Spleen (tissue), 11 donors: ENCODE measurements at regions not wholly inside any gene's neighbourhood (a gene's known extent, or its start where the extent isn't known, plus 50 kb on each side); places are given as distances from the start of the nearest gene placed in this dataset.

ENCODE experiments used
- DNase-seq: peaks from one replicate; pipeline ENCODE4 v3.0.0-alpha.2; 2020
- H3K27ac ChIP-seq, 8 donors: fragments of 200-600 bp; sonication (generic) in 7 of 8; 1 replicate in 4 of 8; 2 replicates in 4 of 8; pipeline versions ENCODE4 v1.5.0 to v1.8.0; 2016 to 2021; ENCODE audit warnings: inconsistent platforms in 4 of 8, mild to moderate bottlenecking in 4 of 8, moderate library complexity in 1 of 8
- H3K27me3 ChIP-seq, 7 donors: fragments of 200-600 bp; sonication (generic) in 6 of 7; replicated peaks in 1 of 7; 1 replicate in 4 of 7; 2 replicates in 3 of 7; pipeline versions ENCODE4 v1.5.0 to v1.8.0; 2016 to 2021; ENCODE audit warnings: inconsistent platforms in 3 of 7, mild to moderate bottlenecking in 1 of 7
- H3K36me3 ChIP-seq, 6 donors: fragments of 200-600 bp; sonication (generic) in 5 of 6; 1 replicate in 4 of 6; 2 replicates in 2 of 6; pipeline versions ENCODE4 v1.5.0 to v1.8.0; 2016 to 2021; ENCODE audit warnings: inconsistent platforms in 2 of 6
- H3K4me1 ChIP-seq, 6 donors: fragments of 200-600 bp; sonication (generic) in 5 of 6; 1 replicate in 3 of 6; 2 replicates in 3 of 6; pipeline versions ENCODE4 v1.5.0 to v1.8.0; 2016 to 2021; ENCODE audit warnings: inconsistent platforms in 3 of 6
- H3K4me3 ChIP-seq, 8 donors: fragments of 200-600 bp; sonication (generic) in 7 of 8; 1 replicate in 4 of 8; 2 replicates in 4 of 8; pipeline versions ENCODE4 v1.5.0 to v1.8.0; 2016 to 2021; ENCODE audit warnings: inconsistent platforms in 4 of 8, mild to moderate bottlenecking in 4 of 8, moderate library complexity in 2 of 8
- H3K9me3 ChIP-seq, 8 donors: fragments of 200-600 bp; sonication (generic) in 7 of 8; 1 replicate in 4 of 8; 2 replicates in 4 of 8; pipeline versions ENCODE4 v1.5.0 to v1.8.0; 2016 to 2021; ENCODE audit warnings: inconsistent platforms in 4 of 8
- CTCF ChIP-seq, 11 experiments: fragments of 200-600 bp in 7 of 11; fragments of 450-650 bp in 4 of 11; sonication (generic) in 4 of 11; IDR thresholded peaks in 8 of 11; conservative IDR thresholded peaks in 3 of 11; 1 replicate in 7 of 11; 2 replicates in 4 of 11; pipeline versions ENCODE4 v1.4.0 to v1.8.0; 2016 to 2021; ENCODE audit warnings: antibody characterized with exemption in 11 of 11, inconsistent platforms in 4 of 11, mild to moderate bottlenecking in 1 of 11
- POLR2A ChIP-seq, 3 donors: fragments of 450-650 bp; IDR thresholded peaks; one replicate each; pipeline ENCODE4 v1.5.1; 2017; ENCODE audit warnings: antibody characterized with exemption in 3 of 3, mild to moderate bottlenecking in 1 of 3
- POLR2AphosphoS5 ChIP-seq, 3 donors: sonication (generic); formaldehyde crosslinking; IDR thresholded peaks; one replicate each; pipeline ENCODE4 v1.5.1; 2017; ENCODE audit warnings: antibody characterized with exemption in 3 of 3
- WGBS, 5 donors: extraction: QIAGEN DNeasy Blood & Tissue Kit in 3 of 5; methylation state at CpG; one replicate each; pipeline versions ENCODE4 v1.1.5 to v1.1.7; 2013 to 2018; 5-methylcytosine and 5-hydroxymethylcytosine counted together
- intact Hi-C: fragments of 100-400 bp; cut with DNase I; formaldehyde crosslinking; loops from one replicate; pipeline ENCODE4 v1.15.0; 2023; ENCODE audit warnings: low total_unique reads
- donor health status: healthy with polysubstance abuse.
- donor health status: DM: no; HTN: no; CAD: no; lungs with moderate emphysema.
- donor health status: DM: no; HTN: no; CAD: no.
- donor health status: Bipolar disorder and iron deficiency.
- donor health status: healthy.
- donor health status: DM: no; HTN: no; CAD: no.
- donor health status: DM: yes; HTN: yes; CAD: no.

DNA sequence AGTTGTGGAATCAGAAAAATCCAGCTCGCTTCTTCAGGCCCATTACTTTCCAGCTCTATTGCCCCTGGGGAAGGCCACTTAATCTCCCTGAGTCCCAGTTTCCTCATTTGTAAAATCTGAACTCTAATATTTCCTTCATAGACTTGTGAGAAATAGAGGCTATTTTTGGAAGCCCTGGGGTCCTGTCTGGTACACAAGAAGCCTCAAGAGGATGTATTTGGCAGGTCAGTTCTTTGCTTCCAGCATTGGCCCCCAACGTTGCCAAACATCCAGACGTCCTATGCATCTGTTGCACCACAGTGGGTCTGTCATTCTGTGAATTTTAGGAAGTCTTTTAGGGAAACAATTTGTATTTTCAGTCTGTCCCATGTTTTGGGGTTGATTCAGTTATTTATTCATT, 525.9 kb downstream of the EBF1 start:
- Histone ChIP-seq H3K4me1 (no peaks in the 10 kb centered on the region), H3K27ac (no peak overlapping the region), H3K9me3 (peaks cover 0 to 21% (median 17%) of the 10 kb centered on the region in 8 donors), H3K27me3 (no peaks in the 10 kb centered on the region), H3K36me3 (no peaks in the 10 kb centered on the region), H3K4me3 (no peak overlapping the region)
- WGBS, 5 donors: 36 to 53% (median 47%) methylated on average over 3 of the region's 3 CpGs
- no peak for TF ChIP-seq CTCF (IDR thresholded peaks at IDR 0.05 in 8 of 11, conservative IDR thresholded peaks at IDR 0.05 in 3 of 11)
- no peak for TF ChIP-seq POLR2A (IDR thresholded peaks at IDR 0.05)
- no peak for TF ChIP-seq POLR2AphosphoS5 (IDR thresholded peaks at IDR 0.05)
- no peak for DNase-seq
- intact Hi-C loops: no loop called here

- Histone ChIP-seq H3K9me3 (no peaks in the 10 kb centered on the region), H3K4me1 (no peaks in the 10 kb centered on the region), H3K4me3 (no peak overlapping the region), H3K27me3 (no peaks in the 10 kb centered on the region), H3K36me3 (no peaks in the 10 kb centered on the region), H3K27ac (no peak overlapping the region)
- TF ChIP-seq POLR2A (IDR thresholded peaks at IDR 0.05) (no peak), CTCF (IDR thresholded peaks at IDR 0.05 in 8 of 11, conservative IDR thresholded peaks at IDR 0.05 in 3 of 11) (no peak), POLR2AphosphoS5 (IDR thresholded peaks at IDR 0.05) (no peak)
- DNase-seq: no peak
- intact Hi-C loops: no loop called here
- WGBS, 5 donors: 83 to 100% (median 90%) methylated on average over 1 of the region's 1 CpG
Observed at GRCh38 chr5:158570502-158570901, 529.2 kb downstream of the EBF1 start.

DNA sequence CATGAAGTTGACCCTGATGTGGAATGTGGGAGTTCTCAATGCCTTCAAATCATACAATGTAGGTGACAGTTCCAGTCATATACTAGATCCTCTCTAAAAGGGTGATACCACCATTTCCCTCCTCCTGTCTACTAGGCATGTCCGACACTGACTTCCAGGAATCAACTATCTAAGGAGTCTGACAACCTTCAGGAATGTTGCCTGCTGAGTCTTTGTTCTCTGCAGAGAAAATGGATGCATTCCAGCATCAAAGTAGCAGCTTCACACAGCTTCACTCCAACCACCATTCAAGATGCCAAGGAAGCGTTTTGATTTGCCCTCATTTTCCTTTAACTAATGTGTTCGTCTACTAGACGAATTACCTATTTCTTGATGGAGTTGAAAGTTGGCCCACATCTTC, 530.2 kb downstream of the EBF1 start:
- WGBS, 5 donors: 89 to 97% (median 93%) methylated on average over 4 of the region's 4 CpGs
- Histone ChIP-seq H3K9me3 (no peaks in the 10 kb centered on the region), H3K36me3 (no peaks in the 10 kb centered on the region), H3K27me3 (no peaks in the 10 kb centered on the region), H3K27ac (no peak overlapping the region), H3K4me3 (no peak overlapping the region), H3K4me1 (peaks cover 0 to 7% (median 1%) of the 10 kb centered on the region in 6 donors)
- no peak for TF ChIP-seq POLR2A (IDR thresholded peaks at IDR 0.05)
- no peak for TF ChIP-seq CTCF (IDR thresholded peaks at IDR 0.05 in 8 of 11, conservative IDR thresholded peaks at IDR 0.05 in 3 of 11)
- no peak for TF ChIP-seq POLR2AphosphoS5 (IDR thresholded peaks at IDR 0.05)
- intact Hi-C loops: no loop called here
- DNase-seq: no peak

DNA sequence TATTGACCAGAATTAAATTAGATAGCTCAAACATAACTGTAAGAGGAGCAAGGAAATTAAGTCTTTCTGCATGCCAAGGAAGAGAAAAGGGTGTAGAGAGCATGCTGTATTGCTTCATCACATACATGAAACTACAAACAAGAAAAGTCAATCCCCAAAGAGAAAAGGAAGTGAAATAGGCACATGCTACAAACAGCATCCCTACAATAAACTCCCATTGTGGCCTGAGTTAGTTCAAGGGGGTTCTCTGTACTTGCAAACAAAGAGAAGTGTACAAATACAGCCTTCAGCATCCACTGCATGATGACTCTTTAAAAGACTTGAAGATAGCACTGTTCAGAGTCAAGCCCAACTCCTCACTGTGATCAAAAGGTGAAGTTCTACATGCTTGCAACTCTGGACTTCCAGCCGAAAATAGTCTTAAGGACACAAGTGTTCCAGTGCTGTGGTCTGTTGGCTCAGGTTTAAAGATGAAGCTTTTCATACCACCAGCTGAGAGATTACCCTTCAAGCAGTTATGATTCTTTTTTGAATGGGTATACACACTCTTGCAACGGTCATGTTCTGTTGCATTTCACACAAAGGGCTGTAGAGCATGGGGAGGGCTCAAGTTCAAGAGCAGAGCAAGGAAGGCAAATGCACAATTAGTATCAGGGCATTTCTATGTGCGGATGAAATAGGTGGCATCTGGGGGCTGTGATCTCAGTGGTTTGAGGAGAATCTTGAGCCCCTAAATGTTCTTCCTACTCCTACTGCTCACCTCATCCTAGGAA, 534.5 kb downstream of the EBF1 start:
- Histone ChIP-seq H3K4me1 (peaks cover 0 to 13% (median 1%) of the 10 kb centered on the region in 6 donors), H3K36me3 (no peaks in the 10 kb centered on the region), H3K4me3 (no peak overlapping the region), H3K27ac (no peak overlapping the region), H3K27me3 (no peaks in the 10 kb centered on the region), H3K9me3 (no peaks in the 10 kb centered on the region)
- no peak for TF ChIP-seq CTCF (IDR thresholded peaks at IDR 0.05 in 8 of 11, conservative IDR thresholded peaks at IDR 0.05 in 3 of 11)
- no peak for TF ChIP-seq POLR2AphosphoS5 (IDR thresholded peaks at IDR 0.05)
- TF ChIP-seq POLR2A (IDR thresholded peaks at IDR 0.05): no peak
- intact Hi-C loops: no loop called here
- WGBS, 5 donors: 67 to 90% (median 74%) methylated on average over 3 of the region's 3 CpGs
- no peak for DNase-seq
